ENCODE measurements at regions not wholly inside any gene's neighbourhood (a gene's known extent, or its start where the extent isn't known, plus 50 kb on each side); places are given as distances from the start of the nearest gene placed in this dataset.

GRCh38 chr7:79719216-79719615 is 265.7 kb upstream of the MAGI2 start:
- no peak for DNase-seq
- H3K79me2 ChIP-seq (ENCODE audit: low read length) = no peaks in the 10 kb centered on the region

GRCh38 chr7:79716329-79716728 is 262.9 kb upstream of the MAGI2 start:
- Histone ChIP-seq H2AFZ (ENCODE audit: low read length) (no peak overlapping the region), H3K36me3 (replicated peaks; ENCODE audit: insufficient read depth, low read length) (no peaks in the 10 kb centered on the region), H3K79me2 (ENCODE audit: low read length) (no peaks in the 10 kb centered on the region), H3K4me3 (ENCODE audit: low read length) (no peak overlapping the region), H3K9me2 (replicated peaks; ENCODE audit: insufficient read depth, low read length) (no peaks in the 10 kb centered on the region), H3K27me3 (replicated peaks; ENCODE audit: insufficient read depth, low read length) (no peaks in the 10 kb centered on the region), H3K9ac (ENCODE audit: low read length) (no peak overlapping the region), H3K4me2 (ENCODE audit: low read depth, low read length) (no peak overlapping the region), H3K9me3 (replicated peaks; ENCODE audit: insufficient read depth, low read length) (no peaks in the 10 kb centered on the region), H4K20me1 (ENCODE audit: insufficient read depth, low read length) (no peaks in the 10 kb centered on the region), H3F3A (ENCODE audit: insufficient read depth, low read length) (no peaks in the 10 kb centered on the region), H3K27ac (ENCODE audit: low read length) (no peak overlapping the region), H3K4me1 (ENCODE audit: low read length) (no peaks in the 10 kb centered on the region)
- no peak for TF ChIP-seq EZH2phosphoT487 (IDR thresholded peaks at IDR 0.05; ENCODE audit: low read length)
- TF ChIP-seq EZH2 (optimal IDR thresholded peaks at IDR 0.05; ENCODE audit: low read depth, low read length) = no peak
- DNase-seq = no peak

More at GRCh38 chr7:79719216-79719615, 265.7 kb upstream of the MAGI2 start:
- no peak overlapping the region for H3K4me2 ChIP-seq (ENCODE audit: low read depth, low read length)
- H3K27ac ChIP-seq (ENCODE audit: low read length) = no peak overlapping the region
- no peaks in the 10 kb centered on the region for H3K36me3 ChIP-seq (replicated peaks; ENCODE audit: insufficient read depth, low read length)
- no peaks in the 10 kb centered on the region for H4K20me1 ChIP-seq (ENCODE audit: insufficient read depth, low read length)
- no peaks in the 10 kb centered on the region for H3K9me3 ChIP-seq (replicated peaks; ENCODE audit: insufficient read depth, low read length)
- H3K9me2 ChIP-seq (replicated peaks; ENCODE audit: insufficient read depth, low read length) = no peaks in the 10 kb centered on the region; the same call in 1 of the 2 replicates
- no peak overlapping the region for H3K9ac ChIP-seq (ENCODE audit: low read length)
- H3K27me3 ChIP-seq (replicated peaks; ENCODE audit: insufficient read depth, low read length) = no peaks in the 10 kb centered on the region
- H2AFZ ChIP-seq (ENCODE audit: low read length) = no peak overlapping the region
- H3K4me3 ChIP-seq (ENCODE audit: low read length) = no peak overlapping the region
- TF ChIP-seq CTCF (IDR thresholded peaks at IDR 0.05; ENCODE audit: low read length) = no peak
- TF ChIP-seq EZH2phosphoT487 (IDR thresholded peaks at IDR 0.05; ENCODE audit: low read length) = no peak
- TF ChIP-seq EZH2 (optimal IDR thresholded peaks at IDR 0.05; ENCODE audit: low read depth, low read length) = no peak
- no peaks in the 10 kb centered on the region for H3K4me1 ChIP-seq (ENCODE audit: low read length)
- no peaks in the 10 kb centered on the region for H3F3A ChIP-seq (ENCODE audit: insufficient read depth, low read length)

GRCh38 chr7:79714081-79714480 is 260.6 kb upstream of the MAGI2 start:
- DNase-seq = no peak
- Histone ChIP-seq H3F3A (ENCODE audit: insufficient read depth, low read length) (no peaks in the 10 kb centered on the region), H3K27me3 (replicated peaks; ENCODE audit: insufficient read depth, low read length) (no peaks in the 10 kb centered on the region), H3K4me2 (ENCODE audit: low read depth, low read length) (no peak overlapping the region), H3K4me3 (ENCODE audit: low read length) (no peak overlapping the region), H3K36me3 (replicated peaks; ENCODE audit: insufficient read depth, low read length) (no peaks in the 10 kb centered on the region), H3K79me2 (ENCODE audit: low read length) (no peaks in the 10 kb centered on the region), H3K9ac (ENCODE audit: low read length) (no peak overlapping the region), H4K20me1 (ENCODE audit: insufficient read depth, low read length) (no peaks in the 10 kb centered on the region), H3K4me1 (ENCODE audit: low read length) (no peaks in the 10 kb centered on the region), H2AFZ (ENCODE audit: low read length) (no peak overlapping the region), H3K9me2 (replicated peaks; ENCODE audit: insufficient read depth, low read length) (no peaks in the 10 kb centered on the region), H3K27ac (ENCODE audit: low read length) (no peak overlapping the region), H3K9me3 (replicated peaks; ENCODE audit: insufficient read depth, low read length) (no peaks in the 10 kb centered on the region)
- no peak for TF ChIP-seq CTCF (IDR thresholded peaks at IDR 0.05; ENCODE audit: low read length)

DNA sequence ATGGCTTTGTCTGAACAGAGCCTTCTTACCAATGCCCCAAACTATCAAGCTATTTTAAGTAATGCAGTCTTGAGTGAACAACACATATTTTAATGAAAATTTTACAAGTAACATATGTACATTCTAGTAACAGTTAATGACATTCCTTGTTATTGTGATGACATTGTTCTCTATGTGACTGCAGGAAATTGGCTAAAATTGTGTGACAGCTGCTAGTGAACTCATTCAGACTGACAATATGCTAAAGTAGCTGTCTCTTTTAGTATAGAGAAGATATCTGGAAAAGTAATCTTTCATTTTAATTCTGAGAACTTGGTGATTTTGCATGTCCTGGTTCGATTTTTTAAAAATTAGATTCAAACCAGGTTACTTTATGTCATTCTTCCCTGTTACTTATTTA is 259.8 kb upstream of the MAGI2 start:
- no peak overlapping the region for H3K4me3 ChIP-seq (ENCODE audit: low read length)
- TF ChIP-seq EZH2phosphoT487 (IDR thresholded peaks at IDR 0.05; ENCODE audit: low read length) (no peak), EZH2 (optimal IDR thresholded peaks at IDR 0.05; ENCODE audit: low read depth, low read length) (no peak), CTCF (IDR thresholded peaks at IDR 0.05; ENCODE audit: low read length) (no peak)

More for the DNA sequence above, 259.8 kb upstream of the MAGI2 start:
- Histone ChIP-seq H2AFZ (ENCODE audit: low read length) (no peak overlapping the region), H3K9me3 (replicated peaks; ENCODE audit: insufficient read depth, low read length) (no peaks in the 10 kb centered on the region), H4K20me1 (ENCODE audit: insufficient read depth, low read length) (no peaks in the 10 kb centered on the region), H3K4me2 (ENCODE audit: low read depth, low read length) (no peak overlapping the region), H3K27me3 (replicated peaks; ENCODE audit: insufficient read depth, low read length) (no peaks in the 10 kb centered on the region), H3K27ac (ENCODE audit: low read length) (no peak overlapping the region), H3K9ac (ENCODE audit: low read length) (no peak overlapping the region), H3F3A (ENCODE audit: insufficient read depth, low read length) (no peaks in the 10 kb centered on the region), H3K79me2 (ENCODE audit: low read length) (no peaks in the 10 kb centered on the region), H3K9me2 (replicated peaks; ENCODE audit: insufficient read depth, low read length) (no peaks in the 10 kb centered on the region), H3K4me1 (ENCODE audit: low read length) (no peaks in the 10 kb centered on the region), H3K36me3 (replicated peaks; ENCODE audit: insufficient read depth, low read length) (no peaks in the 10 kb centered on the region)
- no peak for DNase-seq
